Smooth muscle cell (in vitro differentiated cells): ENCODE measurements at regions not wholly inside any gene's neighbourhood (a gene's known extent, or its start where the extent isn't known, plus 50 kb on each side); places are given as distances from the start of the nearest gene placed in this dataset.

Experiments used
- DNase-seq: peaks from one replicate; lab custom pipeline; 2025; ENCODE audit not compliant: unreplicated experiment; lab: John Stamatoyannopoulos, UW
- H2AFZ ChIP-seq: fragments of 200-600 bp; sonication (generic); 2 replicates; pipeline ENCODE4 v1.6.0; 2016; ENCODE audit warnings: antibody characterized with exemption, low read depth, mild to moderate bottlenecking
- H3F3A ChIP-seq: fragments of 200-600 bp; sonication (generic); 2 replicates; pipeline ENCODE4 v1.6.0; 2017; ENCODE audit warnings: antibody characterized with exemption, low read depth
- H3K27ac ChIP-seq: fragments of 200-600 bp; sonication (generic); 2 replicates; pipeline ENCODE4 v1.5.1; 2016; ENCODE audit warnings: low read depth, mild to moderate bottlenecking
- H3K27me3 ChIP-seq: fragments of 200-600 bp; sonication (generic); 2 replicates; pipeline ENCODE4 v1.6.1; 2016; ENCODE audit warnings: low read depth, mild to moderate bottlenecking
- H3K36me3 ChIP-seq: fragments of 200-600 bp; sonication (generic); 2 replicates; pipeline ENCODE4 v1.5.1; 2016; ENCODE audit warnings: low read depth
- H3K4me1 ChIP-seq: fragments of 200-600 bp; sonication (generic); 2 replicates; pipeline ENCODE4 v1.5.1; 2016; ENCODE audit warnings: low read depth
- H3K4me2 ChIP-seq: fragments of 200-600 bp; sonication (generic); 2 replicates; pipeline ENCODE4 v1.6.0; 2016; ENCODE audit warnings: mild to moderate bottlenecking
- H3K4me3 ChIP-seq: fragments of 200-600 bp; sonication (generic); 2 replicates; pipeline ENCODE4 v1.5.1; 2016; ENCODE audit warnings: mild to moderate bottlenecking
- H3K79me2 ChIP-seq: fragments of 200-600 bp; sonication (generic); 2 replicates; pipeline ENCODE4 v1.6.0; 2016; ENCODE audit warnings: low read depth, mild to moderate bottlenecking
- H3K9ac ChIP-seq: fragments of 200-600 bp; sonication (generic); 2 replicates; pipeline ENCODE4 v1.6.0; 2016; ENCODE audit warnings: low read depth
- H3K9me3 ChIP-seq: fragments of 200-600 bp; sonication (generic); replicated peaks from 2 replicates; pipeline ENCODE4 v1.5.1; 2016; ENCODE audit warnings: low read depth
- H4K20me1 ChIP-seq: fragments of 200-600 bp; sonication (generic); 2 replicates; pipeline ENCODE4 v1.6.0; 2016; ENCODE audit warnings: low read depth
- WGBS: methylation state at CpG from one replicate; pipeline ENCODE4 v1.1.7; 2016; ENCODE audit warnings: low lambda C conversion rate; 5-methylcytosine and 5-hydroxymethylcytosine counted together
- TF ChIP-seq, protein P1 (sequence below): fragments of 200-600 bp; sonication (generic); IDR thresholded peaks from 2 replicates; pipeline ENCODE4 v1.5.1; 2017; ENCODE audit warnings: borderline replicate concordance, mild to moderate bottlenecking, antibody characterized with exemption; ENCODE audit not compliant: insufficient read depth, poor library complexity, severe bottlenecking

GRCh38 chr5:2269656-2270055 lies 386.9 kb upstream of the IRX4 start:
- H3F3A ChIP-seq: no peaks in the 10 kb centered on the region
- no peaks in the 10 kb centered on the region for H3K9me3 ChIP-seq
- H3K27me3 ChIP-seq: peaks cover 3% of the 10 kb centered on the region
- H3K36me3 ChIP-seq: no peaks in the 10 kb centered on the region
- TF ChIP-seq, protein P1, sequence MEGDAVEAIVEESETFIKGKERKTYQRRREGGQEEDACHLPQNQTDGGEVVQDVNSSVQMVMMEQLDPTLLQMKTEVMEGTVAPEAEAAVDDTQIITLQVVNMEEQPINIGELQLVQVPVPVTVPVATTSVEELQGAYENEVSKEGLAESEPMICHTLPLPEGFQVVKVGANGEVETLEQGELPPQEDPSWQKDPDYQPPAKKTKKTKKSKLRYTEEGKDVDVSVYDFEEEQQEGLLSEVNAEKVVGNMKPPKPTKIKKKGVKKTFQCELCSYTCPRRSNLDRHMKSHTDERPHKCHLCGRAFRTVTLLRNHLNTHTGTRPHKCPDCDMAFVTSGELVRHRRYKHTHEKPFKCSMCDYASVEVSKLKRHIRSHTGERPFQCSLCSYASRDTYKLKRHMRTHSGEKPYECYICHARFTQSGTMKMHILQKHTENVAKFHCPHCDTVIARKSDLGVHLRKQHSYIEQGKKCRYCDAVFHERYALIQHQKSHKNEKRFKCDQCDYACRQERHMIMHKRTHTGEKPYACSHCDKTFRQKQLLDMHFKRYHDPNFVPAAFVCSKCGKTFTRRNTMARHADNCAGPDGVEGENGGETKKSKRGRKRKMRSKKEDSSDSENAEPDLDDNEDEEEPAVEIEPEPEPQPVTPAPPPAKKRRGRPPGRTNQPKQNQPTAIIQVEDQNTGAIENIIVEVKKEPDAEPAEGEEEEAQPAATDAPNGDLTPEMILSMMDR: no peak
- H3K79me2 ChIP-seq: no peaks in the 10 kb centered on the region
- no peak overlapping the region for H3K4me3 ChIP-seq
- DNase-seq: no peak
- H3K4me1 ChIP-seq: no peaks in the 10 kb centered on the region
- H4K20me1 ChIP-seq: no peaks in the 10 kb centered on the region
- H2AFZ ChIP-seq: no peak overlapping the region
- WGBS: 92% methylated on average over 5 of the region's 5 CpGs
- H3K4me2 ChIP-seq: no peak overlapping the region
- no peak overlapping the region for H3K27ac ChIP-seq
- no peak overlapping the region for H3K9ac ChIP-seq

GRCh38 chr5:2267991-2268390 lies 385.3 kb upstream of the IRX4 start:
- Histone ChIP-seq H3K9ac (no peak overlapping the region), H3K27me3 (peaks cover 3% of the 10 kb centered on the region), H3K9me3 (no peaks in the 10 kb centered on the region), H3K4me3 (no peak overlapping the region), H3K4me2 (no peak overlapping the region), H3K27ac (no peak overlapping the region), H2AFZ (no peak overlapping the region), H3K36me3 (no peaks in the 10 kb centered on the region), H3K4me1 (no peaks in the 10 kb centered on the region), H3F3A (no peaks in the 10 kb centered on the region), H4K20me1 (no peaks in the 10 kb centered on the region), H3K79me2 (no peaks in the 10 kb centered on the region)
- WGBS: 96% methylated on average over 13 of the region's 13 CpGs
- TF ChIP-seq, protein P1: no peak
- DNase-seq: no peak

DNA sequence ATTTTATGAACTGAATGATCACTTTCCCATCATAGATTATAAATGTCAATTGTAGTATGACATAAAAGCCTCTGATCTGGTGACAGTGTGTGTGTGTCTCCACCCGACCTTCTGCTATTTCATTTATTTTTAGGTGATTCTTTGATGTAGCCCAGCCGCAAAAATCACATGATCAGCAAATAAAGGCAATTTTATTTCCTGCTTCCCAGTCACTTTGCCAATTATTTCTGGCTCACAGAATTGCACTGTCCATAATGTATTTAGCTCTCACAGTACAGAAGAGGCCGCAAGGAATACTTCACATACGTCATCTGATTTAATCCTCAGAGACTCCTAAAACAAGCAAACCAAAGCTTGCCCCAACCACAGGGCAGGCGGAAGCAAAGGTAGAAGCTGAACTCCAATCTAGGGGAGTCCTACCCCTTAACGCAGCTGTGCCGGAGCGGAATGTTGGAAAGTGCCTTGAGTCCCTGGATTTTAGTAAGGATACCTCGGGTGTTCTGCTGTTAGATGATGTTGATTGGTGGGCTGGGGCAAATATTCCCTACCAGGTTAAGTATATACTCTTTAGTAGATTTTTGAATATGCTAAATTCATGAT lies 384.0 kb upstream of the IRX4 start:
- WGBS: 88% methylated on average over 9 of the region's 9 CpGs
- Histone ChIP-seq H4K20me1 (no peaks in the 10 kb centered on the region), H3K4me3 (no peak overlapping the region), H3K79me2 (no peaks in the 10 kb centered on the region), H3K4me1 (no peaks in the 10 kb centered on the region), H2AFZ (no peak overlapping the region), H3K9ac (no peak overlapping the region), H3K9me3 (no peaks in the 10 kb centered on the region), H3F3A (no peaks in the 10 kb centered on the region), H3K4me2 (no peak overlapping the region), H3K36me3 (no peaks in the 10 kb centered on the region), H3K27me3 (peaks cover 3% of the 10 kb centered on the region), H3K27ac (no peak overlapping the region)
- TF ChIP-seq, protein P1: no peak
- no peak for DNase-seq

DNA sequence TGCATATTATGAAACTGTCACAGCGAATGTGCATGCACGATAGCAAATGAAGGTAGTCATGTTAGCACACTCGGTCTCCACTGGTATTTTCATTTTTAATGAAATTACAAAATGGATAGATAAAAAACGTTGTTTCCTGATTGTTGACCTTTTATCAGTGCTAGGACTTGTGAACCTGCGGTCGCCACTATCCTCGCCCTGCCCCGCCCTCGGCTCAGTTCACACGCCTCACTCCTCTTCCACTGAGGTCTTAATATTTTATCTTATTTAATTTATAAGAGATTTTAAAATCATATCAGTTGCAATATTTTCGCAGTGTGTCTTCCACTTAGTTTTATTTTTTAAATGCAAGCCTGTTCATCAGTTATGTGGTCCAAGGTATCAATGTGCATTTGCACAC lies 382.6 kb upstream of the IRX4 start:
- H3K4me1 ChIP-seq: no peaks in the 10 kb centered on the region
- TF ChIP-seq, protein P1: no peak
- no peaks in the 10 kb centered on the region for H3K36me3 ChIP-seq
- no peaks in the 10 kb centered on the region for H3K9me3 ChIP-seq
- H3K27me3 ChIP-seq: no peaks in the 10 kb centered on the region
- no peaks in the 10 kb centered on the region for H4K20me1 ChIP-seq
- H3F3A ChIP-seq: no peaks in the 10 kb centered on the region
- H3K4me3 ChIP-seq: no peak overlapping the region
- no peaks in the 10 kb centered on the region for H3K79me2 ChIP-seq
- H3K4me2 ChIP-seq: no peak overlapping the region
- WGBS: 83% methylated on average over 11 of the region's 11 CpGs
- no peak overlapping the region for H2AFZ ChIP-seq
- DNase-seq: no peak
- H3K27ac ChIP-seq: no peak overlapping the region
- H3K9ac ChIP-seq: no peak overlapping the region
